ENCODE measurements at regions not wholly inside any gene's neighbourhood (a gene's known extent, or its start where the extent isn't known, plus 50 kb on each side); places are given as distances from the start of the nearest gene placed in this dataset.

GRCh38 chr22:27408068-27408467, 393.5 kb downstream of the MN1 start:
- Histone ChIP-seq H3K4me1 (ENCODE audit: low read depth) (no peaks in the 10 kb centered on the region), H3K9me3 (ENCODE audit: low read depth) (no peaks in the 10 kb centered on the region), H3K36me3 (no peaks in the 10 kb centered on the region), H3K27me3 (no peaks in the 10 kb centered on the region), H3K4me3 (no peak overlapping the region), H3K27ac (no peak overlapping the region)
- TF ChIP-seq CTCF (IDR thresholded peaks at IDR 0.05; ENCODE audit: low read depth, low read length) = no peak
- DNase-seq (ENCODE audit: low read depth in 1 of 2, low spot score in 1 of 2) = no peak

- Histone ChIP-seq H3K27ac (no peak overlapping the region), H3K4me1 (ENCODE audit: low read depth) (no peaks in the 10 kb centered on the region), H3K27me3 (no peaks in the 10 kb centered on the region), H3K36me3 (no peaks in the 10 kb centered on the region), H3K4me3 (no peak overlapping the region), H3K9me3 (ENCODE audit: low read depth) (no peaks in the 10 kb centered on the region)
- no peak for DNase-seq (ENCODE audit: low read depth in 1 of 2, low spot score in 1 of 2)
- TF ChIP-seq CTCF (IDR thresholded peaks at IDR 0.05; ENCODE audit: low read depth, low read length) = no peak
Measured at GRCh38 chr22:27409299-27409698, 392.3 kb downstream of the MN1 start.

- H3K36me3 ChIP-seq = no peaks in the 10 kb centered on the region
- no peak overlapping the region for H3K4me3 ChIP-seq
- no peaks in the 10 kb centered on the region for H3K27me3 ChIP-seq
- TF ChIP-seq CTCF (IDR thresholded peaks at IDR 0.05; ENCODE audit: low read depth, low read length) = no peak
- peaks cover 8% of the 10 kb centered on the region for H3K4me1 ChIP-seq (ENCODE audit: low read depth)
- H3K9me3 ChIP-seq (ENCODE audit: low read depth) = no peaks in the 10 kb centered on the region
- no peak for DNase-seq (ENCODE audit: low read depth in 1 of 2, low spot score in 1 of 2)
- no peak overlapping the region for H3K27ac ChIP-seq
Measured at GRCh38 chr22:27412866-27413445, 388.6 kb downstream of the MN1 start.

GRCh38 chr22:27413702-27414101, 387.9 kb downstream of the MN1 start:
- no peak overlapping the region for H3K27ac ChIP-seq
- no peaks in the 10 kb centered on the region for H3K36me3 ChIP-seq
- peaks cover 8% of the 10 kb centered on the region for H3K4me1 ChIP-seq (ENCODE audit: low read depth)
- no peaks in the 10 kb centered on the region for H3K27me3 ChIP-seq
- TF ChIP-seq CTCF (IDR thresholded peaks at IDR 0.05; ENCODE audit: low read depth, low read length) = no peak
- DNase-seq (ENCODE audit: low read depth in 1 of 2, low spot score in 1 of 2) = no peak
- H3K9me3 ChIP-seq (ENCODE audit: low read depth) = no peaks in the 10 kb centered on the region
- H3K4me3 ChIP-seq = no peak overlapping the region

- peak; percentile 18 for TF ChIP-seq CTCF (IDR thresholded peaks at IDR 0.05; ENCODE audit: low read depth, low read length)
- peak; percentile 10 to 93 for DNase-seq (ENCODE audit: low read depth in 1 of 2, low spot score in 1 of 2)
- H3K4me3 ChIP-seq = no peak overlapping the region
Measured at GRCh38 chr22:27416511-27417420, 384.8 kb downstream of the MN1 start.

More at GRCh38 chr22:27416511-27417420, 384.8 kb downstream of the MN1 start:
- H3K9me3 ChIP-seq (ENCODE audit: low read depth) = no peaks in the 10 kb centered on the region
- H3K36me3 ChIP-seq = no peaks in the 10 kb centered on the region
- peak overlapping the region; percentile 16 for H3K27ac ChIP-seq
- H3K4me1 ChIP-seq (ENCODE audit: low read depth) = peaks cover 8% of the 10 kb centered on the region
- no peaks in the 10 kb centered on the region for H3K27me3 ChIP-seq

Data from cardiac muscle cell (in vitro differentiated cells and primary cell).